Urothelium cell line (cell line): ENCODE measurements at regions not wholly inside any gene's neighbourhood (a gene's known extent, or its start where the extent isn't known, plus 50 kb on each side); places are given as distances from the start of the nearest gene placed in this dataset.

Experiments
- DNase-seq: peaks from one replicate; pipeline ENCODE4 v3.0.0; 2011; ENCODE audit warnings: low spot score, mixed read lengths
- FAIRE-seq: peaks from 2 replicates; lab custom pipeline; 2011; peaks lifted over from hg19 to GRCh38; lab: Jason Lieb, UNC

DNA sequence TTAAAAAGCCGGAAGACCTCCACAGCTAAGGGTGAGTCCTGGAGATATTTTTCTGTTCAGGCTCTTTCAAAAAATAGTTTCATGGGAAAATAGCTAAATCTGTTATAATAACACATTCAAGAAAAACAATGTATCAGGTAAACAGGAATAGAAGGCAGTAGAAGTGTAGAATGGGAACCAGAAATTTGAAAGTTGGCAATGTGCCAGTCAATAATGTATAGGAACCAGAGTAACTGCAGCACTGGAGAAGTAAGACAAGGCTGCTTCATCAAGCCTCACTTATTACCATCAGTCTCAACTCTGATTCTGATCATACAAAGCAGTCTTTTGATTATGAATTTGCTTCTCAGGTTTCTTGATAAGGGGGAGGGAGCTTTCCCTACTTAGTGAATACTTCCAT lies 81.4 kb upstream of the VRK2 start:
- DNase-seq (no peak), FAIRE-seq (no peak)

DNA sequence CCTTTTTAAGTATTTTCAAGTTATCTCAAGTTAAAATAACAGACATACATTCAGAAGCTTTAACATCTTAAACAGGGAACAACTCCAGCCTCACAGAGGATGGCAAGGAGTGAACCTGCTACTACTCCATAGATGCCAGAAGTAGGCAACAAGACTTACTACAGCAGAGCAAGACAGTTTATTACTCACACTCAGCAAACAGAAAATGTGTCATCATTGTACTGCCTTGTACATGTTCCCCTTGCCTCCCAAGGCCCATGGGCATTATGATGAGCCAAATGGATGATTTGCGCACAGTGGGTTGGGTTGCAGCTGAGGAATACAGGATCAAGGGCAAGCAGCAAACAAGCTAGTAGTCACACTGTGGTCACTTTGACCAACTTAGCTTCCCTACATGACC lies 80.6 kb upstream of the VRK2 start:
- FAIRE-seq: peak; percentile 27

DNA sequence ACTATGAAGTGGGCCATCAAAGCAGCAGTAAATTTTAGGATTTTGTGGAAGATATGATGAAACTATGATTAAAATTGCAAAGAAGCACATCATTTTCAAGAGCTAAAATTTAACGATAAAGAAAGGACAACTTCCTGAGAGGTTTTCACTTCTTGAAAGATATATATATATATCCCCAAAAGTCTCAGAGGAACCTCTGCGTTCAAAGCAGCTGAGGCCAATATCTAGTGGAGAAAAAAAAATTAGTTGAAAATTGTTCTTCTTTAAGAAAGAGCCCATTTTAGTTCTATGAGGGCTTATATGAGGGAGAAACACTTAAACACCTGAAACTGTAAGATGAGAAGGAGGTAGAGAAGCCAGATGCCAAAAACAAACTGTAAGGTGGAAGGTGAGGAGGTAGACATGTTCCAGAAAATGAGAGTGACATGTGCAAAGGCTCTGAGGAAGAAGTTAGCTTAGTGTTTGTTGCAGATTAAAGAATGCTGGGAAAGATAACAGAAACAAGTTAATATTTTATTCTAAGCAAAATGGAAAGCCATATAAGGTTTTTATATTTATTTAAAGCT lies 72.9 kb upstream of the VRK2 start:
- FAIRE-seq (no peak), DNase-seq (no peak)

More for the DNA sequence above, 80.6 kb upstream of the VRK2 start:
- DNase-seq: no peak

DNA sequence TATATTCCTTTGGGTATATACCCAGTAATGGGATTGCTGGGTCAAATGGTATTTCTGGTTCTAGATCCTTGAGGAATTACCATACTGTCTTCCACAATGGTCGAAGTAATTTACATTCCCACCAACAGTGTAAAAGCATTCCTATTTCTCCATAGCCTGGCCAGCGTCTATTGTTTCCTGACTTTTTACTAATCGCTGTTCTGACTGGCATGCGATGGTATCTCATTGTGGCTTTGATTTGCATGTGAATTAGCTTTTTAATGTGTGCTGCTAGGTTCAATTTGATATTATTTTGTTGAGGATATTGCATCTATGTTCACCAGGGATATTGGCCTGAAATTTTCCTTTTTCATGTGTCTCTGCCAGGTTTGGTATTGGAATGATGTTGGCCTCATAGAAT lies 67.4 kb upstream of the VRK2 start:
- no peak for DNase-seq
- no peak for FAIRE-seq

DNA sequence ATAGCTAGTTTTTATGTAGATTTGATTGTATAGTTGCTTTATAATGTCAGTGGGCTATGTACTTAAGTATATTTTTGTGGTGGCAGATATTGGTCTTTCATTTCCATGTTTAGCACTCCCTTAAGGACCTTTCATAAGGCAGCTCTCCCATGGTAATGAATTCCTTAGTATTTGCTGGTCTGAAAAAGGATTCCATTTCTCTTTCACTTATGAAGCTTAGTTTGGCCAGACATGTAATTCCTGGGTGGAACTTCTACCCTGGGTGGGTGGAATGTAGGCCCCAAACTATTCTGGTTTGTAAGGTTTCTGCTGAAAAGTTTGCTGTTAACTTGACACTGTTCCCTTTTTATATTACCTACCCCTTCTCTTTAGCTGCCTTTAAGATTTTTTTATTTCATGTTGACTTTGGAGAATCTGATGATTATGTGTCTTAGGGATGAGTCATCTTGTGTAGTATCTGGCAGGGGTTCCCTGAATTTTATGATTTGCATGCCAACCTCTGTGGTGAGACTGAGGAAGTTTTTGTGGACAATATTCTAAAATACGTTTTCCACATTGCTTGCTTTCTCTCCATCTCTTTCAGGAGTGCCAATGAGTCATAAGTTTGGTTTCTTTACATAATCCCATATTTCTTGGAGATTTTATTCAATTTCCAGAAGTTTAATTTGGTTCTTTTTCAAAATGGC lies 65.4 kb upstream of the VRK2 start:
- DNase-seq (peak; percentile 45), FAIRE-seq (no peak)

DNA sequence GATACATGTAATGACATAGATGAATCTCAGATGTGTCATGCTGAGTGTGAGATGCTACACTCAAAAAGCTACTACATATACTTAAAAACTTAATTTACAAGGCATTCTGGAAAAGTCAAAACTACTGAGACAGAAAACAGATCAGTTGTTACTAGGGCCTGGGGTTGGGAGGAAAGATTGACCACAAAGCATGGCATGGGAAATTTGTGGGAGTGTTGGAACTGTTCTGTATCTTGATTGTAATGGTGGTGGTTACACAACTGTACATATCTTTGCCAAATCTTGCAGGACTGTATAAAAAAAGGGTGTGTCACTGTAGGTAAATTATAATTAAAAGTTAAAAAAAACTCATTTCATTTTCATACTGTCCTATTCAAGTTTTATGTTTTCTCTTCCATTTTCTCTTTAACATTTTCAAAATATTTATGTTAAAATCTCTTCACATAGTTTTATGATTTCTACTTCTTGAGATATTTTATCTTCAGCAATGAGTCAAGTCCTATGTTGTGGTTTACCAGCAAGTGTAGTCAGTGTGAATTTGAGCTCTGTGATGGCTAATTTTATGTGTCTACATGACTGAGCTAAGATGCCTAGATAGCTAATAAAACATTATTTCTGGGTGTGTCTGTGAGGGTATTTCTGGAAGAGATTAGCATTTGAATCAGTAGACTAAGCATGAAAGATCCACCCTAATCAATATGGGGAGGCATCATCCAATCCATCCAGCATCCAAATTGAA lies 58.6 kb upstream of the VRK2 start:
- FAIRE-seq (no peak), DNase-seq (no peak)

DNA sequence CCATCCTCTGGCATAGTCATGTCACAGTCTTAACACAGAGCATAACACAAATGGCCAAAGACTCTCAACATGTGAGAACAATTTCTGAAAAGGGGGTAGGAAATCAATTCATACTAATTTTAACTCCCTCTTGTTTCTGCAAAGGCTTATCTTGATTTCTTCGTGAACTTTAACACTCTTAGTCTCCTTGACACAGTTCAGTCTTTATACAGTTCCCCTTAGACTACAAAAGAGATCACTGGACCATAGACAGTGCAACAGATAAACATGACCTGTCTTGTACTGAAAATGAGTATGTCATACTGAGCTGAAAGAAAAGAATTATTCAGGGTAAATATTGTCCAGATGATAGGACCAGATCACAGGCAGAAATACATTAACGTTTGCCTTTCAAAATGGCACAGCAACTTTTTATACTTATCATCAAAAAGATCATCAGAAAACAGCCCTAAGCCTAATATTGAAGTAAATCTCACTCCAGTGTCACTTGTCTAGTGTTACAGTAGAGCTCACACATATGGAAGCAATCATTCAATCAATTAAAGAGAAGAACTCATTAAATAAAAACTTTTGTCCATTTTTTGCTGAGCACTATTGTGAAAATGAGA lies 56.4 kb upstream of the VRK2 start:
- FAIRE-seq: no peak
- no peak for DNase-seq
